ENCODE measurements at regions not wholly inside any gene's neighbourhood (a gene's known extent, or its start where the extent isn't known, plus 50 kb on each side); places are given as distances from the start of the nearest gene placed in this dataset.

GRCh38 chr14:106141242-106142220 is 615.1 kb downstream of the TMEM121 start:
- H2BK15ac ChIP-seq (ENCODE audit: low read length), result no peak overlapping the region
- no peak overlapping the region for H2BK5ac ChIP-seq (ENCODE audit: low read depth, low read length)
- no peaks in the 10 kb centered on the region for H3K27me3 ChIP-seq (replicated peaks in 1 of 4; ENCODE audit: control insufficient read depth in 3 of 4, extremely low read depth in 1 of 4, insufficient read depth in 3 of 4, low read length in 3 of 4)
- no peak overlapping the region for H3K4ac ChIP-seq (replicated peaks; ENCODE audit: insufficient read length, low read depth, low read length)
- no peak overlapping the region for H2AK5ac ChIP-seq (ENCODE audit: low read depth, low read length)
- no peaks in the 10 kb centered on the region for H3K79me2 ChIP-seq (ENCODE audit: control insufficient read depth in 1 of 2, insufficient read depth in 2 of 2, low read length in 2 of 2)
- ChIA-PET CTCF (ENCODE audit: partially characterized antibody) (interaction anchor here (1.0 to 1.1 kb wide), 2 partner anchors 11 to 16 kb away, joined by 3 read pairs; no protein-coding TSS in a partner anchor), POLR2A (ENCODE audit: partially characterized antibody) (no interaction called here)
- H3K14ac ChIP-seq (ENCODE audit: insufficient read length), result no peak overlapping the region
- H4K5ac ChIP-seq (ENCODE audit: insufficient read length, low read depth, low read length), result no peak overlapping the region
- 82% methylated on average over 9 of the region's 18 CpGs; no CpG with 5 or more reads in 1 of the 2 experiments for WGBS, 2 experiments (ENCODE audit: extremely low coverage in 1 of 2, insufficient coverage in 1 of 2, insufficient read length in 1 of 2, insufficient replicate concordance in 2 of 2, low coverage in 1 of 2, low lambda C conversion rate in 2 of 2, missing lambda C conversion rate in 1 of 2)
- H3K23ac ChIP-seq (ENCODE audit: insufficient read length), result no peak overlapping the region
- no peak overlapping the region for H2BK120ac ChIP-seq (replicated peaks; ENCODE audit: low read depth, low read length)
- H3K56ac ChIP-seq (replicated peaks; ENCODE audit: insufficient read length, low read depth, low read length), result no peak overlapping the region
- H4K20me1 ChIP-seq (replicated peaks in 1 of 2; ENCODE audit: control insufficient read depth in 1 of 2, insufficient read depth in 2 of 2, low read length in 2 of 2), result no peaks in the 10 kb centered on the region
- no peak overlapping the region for H2AFZ ChIP-seq (ENCODE audit: low read length)
- H3K9ac ChIP-seq (replicated peaks in 1 of 4; ENCODE audit: extremely low read depth in 1 of 4, low read depth in 3 of 4, low read length in 3 of 4), result no peak overlapping the region
- H3K36me3 ChIP-seq (ENCODE audit: control insufficient read depth in 2 of 4, insufficient read depth in 4 of 4, low read length in 3 of 4), result no peaks in the 10 kb centered on the region; a peak in 1 of 8 replicates
- no peak overlapping the region for H3K4me2 ChIP-seq (ENCODE audit: insufficient read depth in 1 of 2, low read depth in 2 of 2, low read length in 2 of 2)
- H3K9me3 ChIP-seq (ENCODE audit: insufficient read depth in 2 of 2, low read depth in 1 of 2, low read length in 1 of 2), result peaks cover 18 to 34% of the 10 kb centered on the region in 2 experiments
- TF ChIP-seq SRF (IDR thresholded peaks at IDR 0.05; ENCODE audit: low read depth, low read length) (no peak), CTCF (IDR thresholded peaks at IDR 0.05; ENCODE audit: control extremely low read depth in 1 of 3, insufficient read depth in 1 of 3, low read depth in 1 of 3, low read length in 3 of 3) (peak in 1 of 3 experiments; percentile 30; a peak in 1 of 4 replicates)
- no peaks in the 10 kb centered on the region for H3K4me1 ChIP-seq (replicated peaks in 1 of 4; ENCODE audit: control insufficient read depth in 3 of 4, insufficient read depth in 4 of 4, low read length in 3 of 4)
- H4K91ac ChIP-seq (replicated peaks; ENCODE audit: insufficient read length, low read length), result no peak overlapping the region
- H3K4me3 ChIP-seq (ENCODE audit: extremely low read depth in 1 of 4, insufficient read depth in 2 of 4, low read depth in 3 of 4, low read length in 4 of 4), result no peak overlapping the region
- H2BK12ac ChIP-seq (ENCODE audit: low read depth, low read length), result no peak overlapping the region
- H3K18ac ChIP-seq (ENCODE audit: extremely low read depth, low read length), result no peak overlapping the region
- H2BK20ac ChIP-seq (ENCODE audit: low read length), result no peak overlapping the region
- no peak overlapping the region for H3K27ac ChIP-seq (ENCODE audit: low read depth, low read length)
- no peak for DNase-seq (ENCODE audit: low read depth in 1 of 2, low spot score in 2 of 2)
- H4K8ac ChIP-seq (ENCODE audit: extremely low read depth, insufficient read depth, low read length), result no peak overlapping the region
- no peak for FAIRE-seq
- no peaks in the 10 kb centered on the region for H3K23me2 ChIP-seq (ENCODE audit: low read depth, low read length)
- H3K79me1 ChIP-seq (ENCODE audit: low read depth, low read length), result no peaks in the 10 kb centered on the region

All from H1 (cell line).